HG02884 (cell line): ENCODE measurements at regions not wholly inside any gene's neighbourhood (a gene's known extent, or its start where the extent isn't known, plus 50 kb on each side); places are given as distances from the start of the nearest gene placed in this dataset.
"Not testable (repeated sequence)": the region's sequence is repeated elsewhere in the genome, so short reads cannot be mapped to it uniquely, and the experiment has no call there.

Experiments
- ATAC-seq: cut with Tn5 transposase; IDR thresholded peaks from one replicate; pipeline ENCODE4 v1.9.1; 2021; ENCODE audit warnings: mild to moderate bottlenecking, moderate library complexity; ENCODE audit not compliant: unreplicated experiment

GRCh38 chr9:18260521-18260920, 213.4 kb upstream of the ADAMTSL1 start:
- ATAC-seq: no peak

DNA sequence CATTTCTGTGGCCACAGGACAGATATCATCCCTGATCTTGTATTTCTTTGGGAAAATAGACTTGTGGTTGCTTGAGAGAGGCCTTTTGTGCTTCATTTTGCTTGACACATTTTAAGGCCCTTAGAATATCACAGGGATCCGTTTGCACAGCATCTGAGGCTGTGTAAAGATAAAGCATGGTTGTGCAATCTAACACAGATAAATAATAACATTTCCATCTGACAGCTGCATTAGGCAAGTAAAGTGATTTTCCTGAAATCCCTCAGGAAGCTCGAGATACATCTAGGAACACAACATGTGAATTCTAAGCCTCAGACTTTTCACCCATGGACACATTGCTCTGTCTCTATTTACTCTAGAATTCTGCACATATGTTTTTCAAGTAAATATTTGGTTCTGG, 212.8 kb upstream of the ADAMTSL1 start:
- no peak for ATAC-seq

GRCh38 chr9:18263377-18263776, 210.6 kb upstream of the ADAMTSL1 start:
- no peak for ATAC-seq

GRCh38 chr9:18268381-18268780, 205.6 kb upstream of the ADAMTSL1 start:
- no peak for ATAC-seq

DNA sequence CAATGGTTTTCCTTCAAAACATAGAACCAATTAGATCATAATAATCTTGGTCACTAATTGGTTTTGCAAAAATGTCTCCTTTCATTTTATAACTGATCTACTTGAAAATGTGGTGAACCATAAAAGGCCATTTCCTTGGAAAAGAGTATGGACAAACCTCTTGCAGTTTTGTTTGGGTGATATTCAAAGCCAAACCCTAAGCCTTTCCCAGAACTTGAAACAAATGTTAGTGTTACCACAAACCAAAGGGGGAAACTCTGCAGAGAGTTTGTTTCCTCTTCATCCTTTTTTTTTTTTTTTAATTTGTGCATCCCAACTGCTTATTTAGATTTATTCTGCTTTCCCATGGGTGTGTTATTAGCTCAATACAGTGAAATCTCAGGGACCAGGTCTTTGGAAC, 204.4 kb upstream of the ADAMTSL1 start:
- no peak for ATAC-seq

- no peak for ATAC-seq
Observed at GRCh38 chr9:18274693-18275092, 199.3 kb upstream of the ADAMTSL1 start.

GRCh38 chr9:18275313-18275990, 198.5 kb upstream of the ADAMTSL1 start:
- ATAC-seq: no peak

DNA sequence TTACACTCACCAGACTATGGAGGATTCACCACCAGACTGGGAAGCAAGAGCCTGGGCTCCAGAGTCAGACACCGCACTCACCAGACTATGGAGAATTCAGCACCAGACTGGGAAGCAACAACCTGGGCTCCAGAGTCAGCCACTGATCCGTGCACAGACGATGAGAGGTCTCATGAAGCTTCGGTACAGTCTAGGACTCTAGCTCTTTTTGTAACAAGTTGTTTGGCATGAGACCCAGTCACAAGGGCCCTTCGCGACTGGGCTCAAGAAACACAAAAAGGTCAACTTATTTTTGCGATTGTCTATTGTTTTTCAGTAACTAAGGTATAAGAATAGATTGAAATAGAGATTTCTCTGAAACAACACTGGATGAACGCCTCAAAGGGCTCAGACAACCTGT, 192.7 kb upstream of the ADAMTSL1 start:
- no peak for ATAC-seq

GRCh38 chr9:18294229-18294628, 179.7 kb upstream of the ADAMTSL1 start:
- no peak for ATAC-seq

DNA sequence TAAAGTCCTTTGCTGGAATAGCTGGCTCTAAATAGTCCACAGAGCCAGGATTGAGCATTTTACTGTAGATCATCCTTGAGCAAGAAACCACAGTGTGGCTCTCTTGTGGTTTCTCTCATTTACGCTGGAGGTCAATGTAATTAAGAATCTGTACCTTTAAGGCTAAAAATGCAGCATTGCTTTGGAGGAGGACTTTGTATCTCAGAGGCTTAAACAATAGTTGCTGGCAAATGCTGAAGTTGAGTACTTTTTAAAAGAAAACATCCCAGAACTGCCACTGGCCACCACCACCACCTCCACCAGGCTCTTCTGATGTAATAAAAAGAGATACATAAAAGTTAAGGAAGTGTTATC, 177.3 kb upstream of the ADAMTSL1 start:
- ATAC-seq: no peak

GRCh38 chr9:18297056-18297841, 176.7 kb upstream of the ADAMTSL1 start:
- no peak for ATAC-seq

DNA sequence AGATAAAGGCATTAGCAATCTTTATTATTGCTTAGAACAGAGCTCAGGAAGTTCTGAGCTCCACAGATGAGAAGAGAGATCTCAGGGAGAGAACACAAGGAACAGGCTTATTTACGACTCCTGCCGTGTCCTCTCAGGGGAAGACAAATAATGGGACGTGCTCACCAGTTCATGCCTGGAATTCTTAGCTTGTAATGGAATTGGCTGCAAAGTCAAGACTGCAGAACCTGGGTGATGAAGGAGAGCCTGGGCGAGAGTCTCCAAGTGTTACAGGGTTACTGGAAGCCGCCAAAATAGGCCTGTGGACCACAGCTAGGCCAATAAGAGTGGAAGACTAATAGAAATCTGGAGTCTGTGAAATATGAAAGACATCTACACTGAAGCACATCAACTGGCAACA, 174.5 kb upstream of the ADAMTSL1 start:
- no peak for ATAC-seq

GRCh38 chr9:18305167-18305806, 168.7 kb upstream of the ADAMTSL1 start:
- not testable (repeated sequence) for ATAC-seq

- ATAC-seq: no peak
Observed at GRCh38 chr9:18314316-18314715, 159.6 kb upstream of the ADAMTSL1 start.

GRCh38 chr9:18317896-18318295, 156.1 kb upstream of the ADAMTSL1 start:
- no peak for ATAC-seq

DNA sequence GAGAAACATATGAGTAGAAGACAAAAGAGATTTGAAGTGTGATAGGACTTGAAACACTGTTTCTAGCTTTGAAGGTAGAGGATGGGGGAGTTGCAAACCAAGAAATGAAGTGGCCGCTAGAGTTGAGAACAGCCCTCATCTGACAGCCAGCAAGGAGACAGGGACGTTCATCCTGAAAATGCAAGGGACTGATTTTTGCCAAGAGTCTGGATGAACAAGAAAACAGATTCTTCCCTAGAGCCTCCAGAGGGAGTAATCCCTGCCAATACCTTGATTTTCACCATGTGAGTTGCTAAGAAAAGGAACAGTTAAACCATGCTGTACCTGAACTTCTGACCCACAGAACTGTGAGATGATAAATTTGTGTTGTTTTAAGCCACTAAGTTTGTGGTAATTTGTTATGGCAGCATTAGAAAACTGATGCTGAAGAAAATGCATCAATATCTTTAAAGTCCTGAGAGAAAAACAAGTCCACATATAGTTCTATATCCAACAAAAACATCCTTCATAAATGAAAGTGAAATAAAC, 154.0 kb upstream of the ADAMTSL1 start:
- ATAC-seq: no peak

DNA sequence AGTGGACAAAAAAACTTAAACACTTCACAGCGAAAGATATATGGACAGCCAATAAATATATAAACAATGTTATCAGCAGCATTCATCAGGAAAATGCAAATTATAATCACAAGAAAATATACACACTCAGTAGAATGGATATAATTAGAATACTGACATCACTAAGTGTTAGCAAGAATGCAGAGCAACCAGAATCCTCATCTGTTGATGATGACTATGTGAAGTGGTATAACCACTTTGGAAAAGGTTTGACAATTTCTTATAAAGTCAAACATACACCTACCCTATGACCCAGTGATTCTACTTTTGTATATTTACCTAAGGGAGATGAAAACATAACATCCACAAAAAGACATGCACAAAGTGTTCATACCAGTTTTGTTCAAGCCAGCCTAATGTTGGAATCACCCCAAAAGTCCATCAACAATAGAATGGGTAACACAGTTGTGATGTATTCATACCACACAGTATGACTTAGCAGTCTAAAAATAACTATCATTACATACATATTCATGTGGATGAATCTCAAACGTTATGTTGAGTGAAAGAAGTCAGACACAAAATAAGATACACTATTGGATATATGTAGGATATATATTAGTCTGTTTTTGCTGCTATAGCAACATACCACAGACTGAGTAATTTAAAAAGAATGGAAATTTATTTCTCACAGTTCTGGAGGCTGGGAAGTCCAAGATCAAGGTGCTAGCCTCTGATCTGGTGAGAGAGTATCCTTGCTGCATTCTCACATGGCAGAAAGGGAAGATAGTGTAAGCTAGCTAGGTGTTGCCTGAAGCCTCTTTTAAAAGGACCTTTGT, 148.8 kb upstream of the ADAMTSL1 start:
- no peak for ATAC-seq

- ATAC-seq: not testable (repeated sequence)
Observed at GRCh38 chr9:18325746-18326011, 148.3 kb upstream of the ADAMTSL1 start.

- ATAC-seq: no peak
Observed at GRCh38 chr9:18327121-18327520, 146.8 kb upstream of the ADAMTSL1 start.

DNA sequence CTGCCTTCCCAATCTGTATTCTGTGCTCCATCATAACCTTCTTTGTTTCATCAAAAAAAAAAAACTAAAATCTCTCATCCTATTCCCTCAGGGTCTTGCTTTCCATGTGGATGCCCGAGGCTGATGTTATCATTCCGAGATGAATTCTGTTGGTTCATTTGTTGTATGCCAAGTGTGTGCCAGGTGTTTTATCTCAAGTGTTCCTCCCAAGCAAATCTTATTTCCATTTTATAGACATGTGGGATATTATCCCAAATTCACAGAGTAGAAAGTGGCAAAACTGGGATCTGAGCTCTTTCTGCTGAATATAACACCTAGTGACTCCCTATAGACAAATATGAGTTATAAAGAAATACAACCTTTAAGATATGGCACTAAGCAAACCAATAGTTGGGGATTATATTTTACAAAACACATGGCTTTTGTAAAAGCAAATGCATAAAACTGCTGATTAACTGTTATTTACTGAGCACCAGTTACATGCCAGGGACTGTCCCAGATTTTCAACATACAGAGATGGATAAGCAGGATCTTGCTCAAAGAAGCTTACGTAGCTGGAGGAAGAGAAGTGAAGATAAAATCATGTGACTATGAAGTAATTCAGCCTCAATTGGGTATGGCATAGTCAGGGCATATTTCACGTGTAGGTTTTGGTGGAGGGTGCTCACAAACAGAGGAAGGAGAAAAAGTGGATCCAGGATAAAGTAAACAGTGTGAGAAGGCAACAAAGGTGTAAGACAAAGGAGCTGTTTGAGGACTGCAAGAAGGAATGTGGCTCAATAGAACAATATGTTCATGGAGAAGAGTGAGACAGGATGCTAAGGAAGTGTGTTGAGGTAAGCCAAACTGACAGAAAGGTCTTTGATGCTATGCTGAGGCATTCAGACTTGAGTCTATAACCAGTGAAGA, 143.3 kb upstream of the ADAMTSL1 start:
- no peak for ATAC-seq
